D341Med (cell line): ENCODE measurements at regions not wholly inside any gene's neighbourhood (a gene's known extent, or its start where the extent isn't known, plus 50 kb on each side); places are given as distances from the start of the nearest gene placed in this dataset.

Source experiments
- DNase-seq: peaks from one replicate; pipeline ENCODE4 v3.0.0; 2012; ENCODE audit warnings: low spot score

- no peak for DNase-seq
Observed at GRCh38 chr14:56918849-56919574, 108.7 kb upstream of the OTX2 start.

DNA sequence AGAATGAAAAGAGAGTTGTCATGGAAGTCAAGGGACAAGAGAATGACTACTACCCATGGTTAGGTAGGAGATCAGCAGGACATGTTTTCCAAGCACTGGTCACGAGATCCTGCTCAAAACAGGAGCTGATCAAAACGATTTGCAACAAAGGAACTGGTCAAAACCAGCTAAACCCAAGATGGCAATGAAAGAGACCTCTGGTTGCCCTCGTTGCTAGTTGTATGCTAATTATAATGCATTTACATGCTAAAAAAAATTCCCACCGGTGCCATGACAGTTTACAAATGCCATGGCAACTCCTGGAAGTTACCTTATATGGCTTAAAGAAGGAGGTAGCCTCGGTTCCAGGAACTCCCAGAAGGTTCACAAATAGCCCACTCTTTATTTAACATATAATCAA, 95.0 kb upstream of the OTX2 start:
- DNase-seq = no peak

GRCh38 chr14:56903304-56903969, 93.2 kb upstream of the OTX2 start:
- no peak for DNase-seq

- DNase-seq = no peak
Observed at GRCh38 chr14:56902385-56902784, 92.1 kb upstream of the OTX2 start.

- no peak for DNase-seq
Observed at GRCh38 chr14:56900726-56901125, 90.4 kb upstream of the OTX2 start.

GRCh38 chr14:56899829-56900228, 89.5 kb upstream of the OTX2 start:
- DNase-seq = no peak

GRCh38 chr14:56896922-56897321, 86.6 kb upstream of the OTX2 start:
- no peak for DNase-seq

GRCh38 chr14:56896231-56896630, 86.0 kb upstream of the OTX2 start:
- DNase-seq = no peak

GRCh38 chr14:56895154-56895553, 84.9 kb upstream of the OTX2 start:
- DNase-seq = no peak

GRCh38 chr14:56894591-56894991, 84.3 kb upstream of the OTX2 start:
- no peak for DNase-seq

DNA sequence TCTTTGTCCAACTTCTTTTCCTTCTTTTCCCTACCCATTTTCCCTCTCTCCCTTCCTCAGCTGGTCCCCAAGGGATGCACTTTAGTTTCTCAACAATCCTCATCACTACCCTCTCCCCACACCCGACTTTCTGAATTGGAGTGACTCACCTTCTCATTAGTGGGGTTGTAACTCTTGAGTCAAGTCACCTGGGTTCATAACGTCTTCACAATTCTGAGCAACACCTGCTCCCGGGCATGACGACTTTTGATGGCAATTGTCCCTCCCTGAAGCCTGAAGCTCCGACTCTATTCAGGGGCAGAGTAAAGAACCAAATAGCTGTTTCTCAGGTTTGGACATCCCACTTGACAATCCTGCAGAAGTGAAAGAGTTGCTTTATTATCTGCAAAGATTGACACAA, 82.7 kb upstream of the OTX2 start:
- no peak for DNase-seq

DNA sequence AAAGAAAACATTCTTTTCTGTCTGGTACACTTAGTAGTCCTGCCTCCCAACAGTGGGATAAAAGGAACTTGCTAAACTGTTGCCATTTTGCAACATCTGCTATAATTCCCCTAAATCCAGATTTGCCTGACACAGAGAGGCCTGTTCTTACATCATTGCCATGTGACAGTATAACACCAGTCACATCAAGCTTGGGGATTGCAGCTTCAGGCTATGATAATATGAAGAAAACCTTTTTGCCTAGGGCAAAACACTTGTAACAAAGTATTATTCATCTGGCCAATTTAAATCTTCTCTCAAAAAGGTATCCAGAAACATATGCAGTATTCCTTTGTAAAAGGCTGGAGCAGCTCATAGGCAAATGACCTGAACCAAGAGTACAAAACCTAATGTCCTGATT, 80.9 kb upstream of the OTX2 start:
- DNase-seq = peak; percentile 63

- DNase-seq = no peak
Observed at GRCh38 chr14:56889705-56890104, 79.4 kb upstream of the OTX2 start.

DNA sequence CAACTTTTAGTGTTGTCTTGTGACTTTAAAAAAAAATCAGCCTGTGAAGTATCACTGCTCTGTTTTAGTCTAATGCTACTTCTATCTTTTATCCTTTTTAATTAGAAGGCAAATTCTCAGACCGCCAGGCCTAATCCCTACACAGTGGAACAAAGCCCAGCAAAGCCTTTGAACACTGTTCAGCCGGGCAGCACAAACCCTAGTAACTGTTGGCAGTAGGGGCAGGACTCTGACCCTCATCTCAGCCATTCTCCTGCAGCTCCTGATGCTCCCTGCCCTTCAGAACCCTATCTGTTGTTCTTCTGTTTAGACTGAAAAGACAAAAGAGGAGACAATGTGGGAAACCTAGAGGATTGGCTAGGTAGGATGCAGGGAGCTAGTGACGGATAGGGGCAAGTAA, 78.0 kb upstream of the OTX2 start:
- DNase-seq = peak; percentile 48

DNA sequence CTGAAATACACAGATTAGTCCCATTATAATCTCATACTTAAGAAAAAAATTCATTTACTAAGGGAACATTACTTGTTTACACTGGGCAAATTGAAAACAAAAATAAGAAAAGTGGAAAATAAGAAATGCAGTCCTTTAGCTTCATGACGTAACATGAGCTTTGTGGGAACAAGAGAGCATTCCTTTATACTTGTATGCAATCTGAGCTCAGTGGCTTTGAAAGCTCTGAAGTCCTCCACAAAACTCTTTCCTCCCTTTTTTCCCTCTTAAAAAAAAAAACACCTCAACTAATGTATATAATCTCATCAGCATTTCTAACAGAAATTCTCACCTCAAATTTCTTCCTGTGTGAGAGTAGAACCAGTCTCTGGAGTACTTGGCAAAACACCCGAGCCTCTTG, 76.9 kb upstream of the OTX2 start:
- no peak for DNase-seq

- no peak for DNase-seq
Observed at GRCh38 chr14:56886471-56887062, 76.3 kb upstream of the OTX2 start.

- DNase-seq = no peak
Observed at GRCh38 chr14:56885825-56886224, 75.5 kb upstream of the OTX2 start.

- DNase-seq = no peak
Observed at GRCh38 chr14:56884617-56885016, 74.3 kb upstream of the OTX2 start.

GRCh38 chr14:56881181-56881580, 70.9 kb upstream of the OTX2 start:
- no peak for DNase-seq

- no peak for DNase-seq
Observed at GRCh38 chr14:56878766-56879165, 68.5 kb upstream of the OTX2 start.

GRCh38 chr14:56875104-56875675, 64.9 kb upstream of the OTX2 start:
- DNase-seq = no peak

DNA sequence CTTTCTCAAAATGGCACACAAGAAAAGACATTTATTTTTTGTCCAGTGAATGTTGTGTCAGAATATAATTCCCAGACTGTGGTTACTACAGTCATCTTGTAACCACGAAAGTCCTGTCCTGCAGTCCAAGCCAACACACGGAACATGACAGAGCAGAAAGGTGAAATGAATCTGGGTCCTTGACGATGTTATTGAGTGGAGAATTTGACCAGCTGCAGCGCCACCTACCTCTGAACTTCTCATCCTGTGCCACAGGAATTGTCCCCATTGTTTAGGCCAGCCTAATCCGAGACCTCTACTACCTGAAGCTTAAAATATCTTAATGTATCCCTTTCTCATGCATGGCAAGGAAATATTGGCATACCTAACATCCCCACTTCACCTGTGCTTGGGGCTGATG, 64.1 kb upstream of the OTX2 start:
- DNase-seq = peak; percentile 53

- no peak for DNase-seq
Observed at GRCh38 chr14:56870336-56870735, 60.1 kb upstream of the OTX2 start.
